ENCODE measurements at regions not wholly inside any gene's neighbourhood (a gene's known extent, or its start where the extent isn't known, plus 50 kb on each side); places are given as distances from the start of the nearest gene placed in this dataset.

DNA sequence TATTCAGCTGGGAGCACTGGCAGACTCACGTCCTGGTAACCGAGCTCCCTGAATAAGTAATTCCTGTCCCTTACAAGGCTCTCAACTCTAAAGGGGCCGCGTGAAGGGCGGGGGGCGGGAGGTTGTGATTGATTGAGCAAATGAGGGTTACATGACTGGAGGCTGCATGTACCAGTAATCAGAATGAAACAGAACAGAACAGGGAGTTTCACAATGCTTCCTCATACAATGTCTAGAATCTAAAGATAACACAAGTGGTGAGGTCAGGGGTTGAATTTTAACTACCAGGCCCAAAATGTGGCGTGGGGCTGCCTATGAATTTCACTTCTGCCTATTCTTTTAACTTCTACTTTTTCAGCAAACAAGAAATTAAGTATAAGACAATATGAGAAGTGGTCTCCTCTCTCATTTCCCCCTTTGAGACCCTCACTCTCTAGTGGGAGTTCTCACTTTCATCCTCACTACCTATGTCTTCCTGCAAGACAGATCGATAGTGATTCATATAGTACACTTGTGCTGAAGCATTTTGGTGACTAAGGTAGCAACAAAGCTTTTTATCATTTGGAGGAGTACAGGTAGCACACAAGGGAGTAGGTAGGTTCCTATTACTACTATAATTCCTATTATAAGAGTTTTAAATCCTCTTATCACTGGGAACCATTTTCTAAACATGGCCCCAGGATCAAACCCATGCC, 239.8 kb downstream of the KTN1 start:
- ChIA-PET POLR2A (ENCODE audit: low non-redundant PET) (no interaction called here), CTCF (no interaction called here)
- intact Hi-C loops (cut with micrococcal nuclease; ENCODE audit: unreplicated experiment) = no loop called here
- Histone ChIP-seq H3K4me1 (ENCODE audit: insufficient read depth, low read length, poor library complexity, severe bottlenecking) (no peaks in the 10 kb centered on the region), H3K9me3 (ENCODE audit: low read depth, low read length, poor library complexity, severe bottlenecking) (no peaks in the 10 kb centered on the region), H3K4me3 (ENCODE audit: low read depth, low read length, poor library complexity, severe bottlenecking) (no peak overlapping the region), H3K27me3 (replicated peaks; ENCODE audit: insufficient read depth, low read depth, low read length, poor library complexity) (no peaks in the 10 kb centered on the region), H3K27ac (ENCODE audit: low read depth, low read length, poor library complexity, severe bottlenecking) (no peak overlapping the region), H3K36me3 (ENCODE audit: insufficient read depth, low read length, poor library complexity, severe bottlenecking) (no peaks in the 10 kb centered on the region)
- TF ChIP-seq, protein P1, sequence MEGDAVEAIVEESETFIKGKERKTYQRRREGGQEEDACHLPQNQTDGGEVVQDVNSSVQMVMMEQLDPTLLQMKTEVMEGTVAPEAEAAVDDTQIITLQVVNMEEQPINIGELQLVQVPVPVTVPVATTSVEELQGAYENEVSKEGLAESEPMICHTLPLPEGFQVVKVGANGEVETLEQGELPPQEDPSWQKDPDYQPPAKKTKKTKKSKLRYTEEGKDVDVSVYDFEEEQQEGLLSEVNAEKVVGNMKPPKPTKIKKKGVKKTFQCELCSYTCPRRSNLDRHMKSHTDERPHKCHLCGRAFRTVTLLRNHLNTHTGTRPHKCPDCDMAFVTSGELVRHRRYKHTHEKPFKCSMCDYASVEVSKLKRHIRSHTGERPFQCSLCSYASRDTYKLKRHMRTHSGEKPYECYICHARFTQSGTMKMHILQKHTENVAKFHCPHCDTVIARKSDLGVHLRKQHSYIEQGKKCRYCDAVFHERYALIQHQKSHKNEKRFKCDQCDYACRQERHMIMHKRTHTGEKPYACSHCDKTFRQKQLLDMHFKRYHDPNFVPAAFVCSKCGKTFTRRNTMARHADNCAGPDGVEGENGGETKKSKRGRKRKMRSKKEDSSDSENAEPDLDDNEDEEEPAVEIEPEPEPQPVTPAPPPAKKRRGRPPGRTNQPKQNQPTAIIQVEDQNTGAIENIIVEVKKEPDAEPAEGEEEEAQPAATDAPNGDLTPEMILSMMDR (conservative IDR thresholded peaks at IDR 0.05; ENCODE audit: low read depth, low read length) = no peak
- TF ChIP-seq EZH2 (IDR thresholded peaks at IDR 0.05; ENCODE audit: borderline replicate concordance, low read depth, low read length, poor library complexity, severe bottlenecking) = no peak
- DNase-seq (ENCODE audit: low spot score) = no peak
- BruUV-seq (replicated peaks) = no TSS peak

DNA sequence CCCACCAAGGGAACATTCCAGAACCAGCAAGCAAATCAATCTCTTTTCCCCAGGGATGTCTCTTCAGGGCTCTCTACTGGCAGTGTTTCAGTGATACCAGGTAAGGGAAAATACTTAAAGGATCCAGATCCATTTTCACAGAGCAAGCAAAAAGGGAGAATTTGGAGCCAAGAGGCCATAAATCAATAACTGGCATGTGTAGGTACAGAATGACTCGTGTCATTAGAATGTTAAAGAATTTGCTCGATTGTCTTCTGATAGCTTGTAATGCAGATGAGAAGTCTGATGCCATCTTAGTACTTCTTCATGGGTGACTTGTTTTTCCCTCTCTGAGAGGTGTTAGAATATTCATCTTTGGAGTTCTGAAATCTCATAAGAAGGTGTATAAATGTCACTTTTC, 242.9 kb downstream of the KTN1 start:
- intact Hi-C loops (cut with micrococcal nuclease; ENCODE audit: unreplicated experiment) = no loop called here
- CTCF ChIA-PET = no interaction called here
- POLR2A ChIA-PET (ENCODE audit: low non-redundant PET) = no interaction called here
- H3K4me3 ChIP-seq (ENCODE audit: low read depth, low read length, poor library complexity, severe bottlenecking) = no peak overlapping the region
- no peaks in the 10 kb centered on the region for H3K9me3 ChIP-seq (ENCODE audit: low read depth, low read length, poor library complexity, severe bottlenecking)
- no peak overlapping the region for H3K27ac ChIP-seq (ENCODE audit: low read depth, low read length, poor library complexity, severe bottlenecking)
- TF ChIP-seq EZH2 (IDR thresholded peaks at IDR 0.05; ENCODE audit: borderline replicate concordance, low read depth, low read length, poor library complexity, severe bottlenecking) = no peak
- TF ChIP-seq, protein P1 (conservative IDR thresholded peaks at IDR 0.05; ENCODE audit: low read depth, low read length) = no peak
- BruUV-seq (replicated peaks) = no TSS peak
- no peaks in the 10 kb centered on the region for H3K36me3 ChIP-seq (ENCODE audit: insufficient read depth, low read length, poor library complexity, severe bottlenecking)
- H3K27me3 ChIP-seq (replicated peaks; ENCODE audit: insufficient read depth, low read depth, low read length, poor library complexity) = no peaks in the 10 kb centered on the region
- no peak for DNase-seq (ENCODE audit: low spot score)
- H3K4me1 ChIP-seq (ENCODE audit: insufficient read depth, low read length, poor library complexity, severe bottlenecking) = no peaks in the 10 kb centered on the region

DNA sequence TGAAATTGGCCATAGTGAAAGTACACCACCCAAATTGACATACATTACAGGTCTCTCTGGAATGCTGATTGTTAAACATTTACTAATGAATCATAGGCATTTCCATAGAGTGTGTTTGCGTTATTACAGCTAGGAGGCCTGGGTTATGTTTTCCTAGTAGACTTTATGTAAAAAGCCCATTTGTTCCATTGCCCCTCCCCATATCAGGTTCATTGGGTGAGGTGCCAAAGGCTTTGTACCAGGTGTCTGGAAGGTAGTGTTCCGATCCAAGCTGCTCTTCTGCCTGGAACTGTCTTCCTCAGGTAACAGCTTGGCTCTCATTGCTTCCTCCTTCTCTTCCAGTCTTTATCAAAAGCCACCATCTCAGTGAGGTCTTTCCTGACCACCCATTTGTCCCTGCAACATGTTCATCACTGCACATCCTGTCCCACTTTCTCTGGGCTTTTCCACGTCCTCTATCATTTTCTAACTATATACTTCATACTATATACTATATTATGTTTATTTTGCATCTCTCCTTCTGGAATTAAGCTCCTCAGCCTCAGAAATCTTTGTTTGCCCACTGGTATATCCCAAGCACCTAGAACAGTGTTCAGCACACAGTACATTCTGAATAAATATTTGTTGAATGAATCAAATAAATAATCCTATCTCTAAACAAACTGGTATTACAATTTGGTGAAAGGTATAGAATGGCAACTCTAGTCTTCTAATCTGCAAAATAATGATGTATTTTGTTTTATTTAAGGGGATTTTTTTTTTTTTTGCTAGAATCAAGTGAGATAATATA, 252.3 kb downstream of the KTN1 start:
- no peaks in the 10 kb centered on the region for H3K9me3 ChIP-seq (ENCODE audit: low read depth, low read length, poor library complexity, severe bottlenecking)
- H3K27me3 ChIP-seq (replicated peaks; ENCODE audit: insufficient read depth, low read depth, low read length, poor library complexity) = no peaks in the 10 kb centered on the region
- intact Hi-C loops (cut with micrococcal nuclease; ENCODE audit: unreplicated experiment) = no loop called here
- CTCF ChIA-PET = no interaction called here
- POLR2A ChIA-PET (ENCODE audit: low non-redundant PET) = no interaction called here
- BruUV-seq (replicated peaks) = no TSS peak
- no peaks in the 10 kb centered on the region for H3K4me1 ChIP-seq (ENCODE audit: insufficient read depth, low read length, poor library complexity, severe bottlenecking)
- no peak overlapping the region for H3K27ac ChIP-seq (ENCODE audit: low read depth, low read length, poor library complexity, severe bottlenecking)
- DNase-seq (ENCODE audit: low spot score) = no peak
- no peaks in the 10 kb centered on the region for H3K36me3 ChIP-seq (ENCODE audit: insufficient read depth, low read length, poor library complexity, severe bottlenecking)
- TF ChIP-seq, protein P1 (conservative IDR thresholded peaks at IDR 0.05; ENCODE audit: low read depth, low read length) = no peak
- no peak for TF ChIP-seq EZH2 (IDR thresholded peaks at IDR 0.05; ENCODE audit: borderline replicate concordance, low read depth, low read length, poor library complexity, severe bottlenecking)
- H3K4me3 ChIP-seq (ENCODE audit: low read depth, low read length, poor library complexity, severe bottlenecking) = no peak overlapping the region
